Esophagus muscularis mucosa (tissue), 4 donors: ENCODE measurements at regions not wholly inside any gene's neighbourhood (a gene's known extent, or its start where the extent isn't known, plus 50 kb on each side); places are given as distances from the start of the nearest gene placed in this dataset.

Source experiments
- DNase-seq: peaks from one replicate; pipeline ENCODE4 v3.0.0-alpha.2; 2017; ENCODE audit errors: extremely low spot score
- H3K27ac ChIP-seq, 4 donors: fragments of 200-600 bp; sonication (generic); replicated peaks in 1 of 4; 1 replicate in 3 of 4; 2 replicates in 1 of 4; pipeline ENCODE4 v1.5.1; 2016 to 2019; ENCODE audit warnings: mild to moderate bottlenecking in 1 of 4
- H3K27me3 ChIP-seq, 4 donors: fragments of 200-600 bp; sonication (generic); one replicate each; pipeline versions ENCODE4 v1.5.1 to v1.6.0; 2016 to 2019
- H3K36me3 ChIP-seq, 4 donors: fragments of 200-600 bp; sonication (generic); one replicate each; pipeline ENCODE4 v1.5.1; 2016 to 2019
- H3K4me1 ChIP-seq, 4 donors: fragments of 200-600 bp; sonication (generic); one replicate each; pipeline ENCODE4 v1.5.1; 2016 to 2019
- H3K4me3 ChIP-seq, 4 donors: fragments of 200-600 bp; sonication (generic); 1 replicate in 2 of 4; 2 replicates in 2 of 4; pipeline ENCODE4 v1.5.1; 2016 to 2019; ENCODE audit warnings: mild to moderate bottlenecking in 4 of 4, moderate library complexity in 1 of 4
- H3K9me3 ChIP-seq, 4 donors: fragments of 200-600 bp; sonication (generic); 1 replicate in 3 of 4; 2 replicates in 1 of 4; pipeline ENCODE4 v1.5.1; 2016 to 2019
- EP300 ChIP-seq: sonication (generic); formaldehyde crosslinking; IDR thresholded peaks from one replicate; pipeline ENCODE4 v1.6.1; 2017; ENCODE audit warnings: antibody characterized with exemption
- POLR2A ChIP-seq: fragments of 450-650 bp; IDR thresholded peaks from one replicate; pipeline ENCODE4 v1.6.1; 2017; ENCODE audit warnings: antibody characterized with exemption, moderate library complexity, mild to moderate bottlenecking, low read depth
- POLR2AphosphoS5 ChIP-seq, 2 donors: sonication (generic); formaldehyde crosslinking; IDR thresholded peaks; one replicate each; pipeline ENCODE4 v1.6.1; 2017; ENCODE audit warnings: antibody characterized with exemption in 2 of 2
- WGBS: methylation state at CpG from one replicate; pipeline ENCODE4 v1.1.5; 2018; 5-methylcytosine and 5-hydroxymethylcytosine counted together
- intact Hi-C: fragments of 100-400 bp; cut with DNase I; formaldehyde crosslinking; loops from one replicate; pipeline ENCODE4 v1.15.1; 2023
- TF ChIP-seq, protein P1 (sequence below), 3 experiments: fragments of 200-600 bp in 2 of 3; fragments of 450-650 bp in 1 of 3; sonication (generic) in 2 of 3; IDR thresholded peaks; one replicate each; pipeline ENCODE4 v1.5.1; 2017 to 2019; ENCODE audit warnings: antibody characterized with exemption in 3 of 3, mild to moderate bottlenecking in 2 of 3, moderate library complexity in 1 of 3

DNA sequence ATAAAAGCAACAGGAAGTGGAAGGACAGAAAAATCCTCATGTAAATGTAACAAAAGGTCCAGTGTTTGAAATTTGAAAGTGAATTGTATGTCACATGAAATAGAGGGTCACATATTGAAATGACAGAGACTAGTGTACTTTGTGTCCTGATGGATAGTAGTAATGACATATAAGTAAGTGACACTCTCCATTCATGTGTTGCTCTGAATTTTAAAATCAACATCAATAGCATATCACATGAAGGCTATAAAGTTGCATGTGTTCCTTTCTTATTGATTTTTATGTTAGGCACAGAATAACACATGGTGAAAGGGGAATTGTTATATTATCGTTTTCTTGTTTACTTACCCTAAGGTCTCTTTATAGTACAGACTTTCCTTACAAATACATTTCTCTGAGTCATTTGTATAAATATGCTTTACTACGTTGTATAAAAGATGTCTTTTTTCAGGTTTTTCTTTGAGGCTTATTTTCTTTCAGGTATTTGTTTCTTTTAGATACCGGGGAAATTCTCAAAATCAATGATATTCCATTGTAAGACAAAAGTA is 104.6 kb upstream of the CACNA2D1 start:
- no peak for DNase-seq
- no peak overlapping the region for H3K27ac ChIP-seq
- no peak overlapping the region for H3K4me3 ChIP-seq
- intact Hi-C loops = no loop called here
- H3K27me3 ChIP-seq = no peaks in the 10 kb centered on the region
- peaks cover 0 to 6% (median 0%) of the 10 kb centered on the region in 4 donors for H3K9me3 ChIP-seq
- no peaks in the 10 kb centered on the region for H3K36me3 ChIP-seq
- 91% methylated on average over 3 of the region's 3 CpGs for WGBS
- no peaks in the 10 kb centered on the region for H3K4me1 ChIP-seq
- no peak for TF ChIP-seq POLR2A

DNA sequence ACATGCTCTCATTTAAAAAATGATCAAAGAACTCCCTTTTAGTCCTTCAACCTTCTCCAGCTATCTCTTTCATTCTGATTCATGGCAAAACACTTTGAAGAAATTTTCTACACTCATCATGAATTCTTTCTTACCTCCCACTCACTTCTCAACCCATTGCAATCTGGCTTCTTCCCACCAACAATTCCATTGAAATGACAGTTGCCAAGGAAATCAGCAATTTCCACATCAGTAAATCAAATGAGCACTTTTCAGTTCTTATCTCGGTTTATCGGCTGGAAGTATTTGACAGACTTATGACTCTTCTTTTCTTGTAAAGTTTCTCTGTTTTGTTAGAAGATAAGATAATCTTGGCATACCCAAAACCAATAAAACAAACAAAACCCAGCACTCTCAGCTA is 99.1 kb upstream of the CACNA2D1 start:
- DNase-seq = no peak
- no peak overlapping the region for H3K4me3 ChIP-seq
- H3K36me3 ChIP-seq = no peaks in the 10 kb centered on the region
- TF ChIP-seq POLR2AphosphoS5 (IDR thresholded peaks at IDR 0.05) = no peak
- intact Hi-C loops = no loop called here
- no peaks in the 10 kb centered on the region for H3K4me1 ChIP-seq
- 53% methylated on average over 2 of the region's 2 CpGs for WGBS
- H3K9me3 ChIP-seq = no peaks in the 10 kb centered on the region
- no peaks in the 10 kb centered on the region for H3K27me3 ChIP-seq
- no peak overlapping the region for H3K27ac ChIP-seq

DNA sequence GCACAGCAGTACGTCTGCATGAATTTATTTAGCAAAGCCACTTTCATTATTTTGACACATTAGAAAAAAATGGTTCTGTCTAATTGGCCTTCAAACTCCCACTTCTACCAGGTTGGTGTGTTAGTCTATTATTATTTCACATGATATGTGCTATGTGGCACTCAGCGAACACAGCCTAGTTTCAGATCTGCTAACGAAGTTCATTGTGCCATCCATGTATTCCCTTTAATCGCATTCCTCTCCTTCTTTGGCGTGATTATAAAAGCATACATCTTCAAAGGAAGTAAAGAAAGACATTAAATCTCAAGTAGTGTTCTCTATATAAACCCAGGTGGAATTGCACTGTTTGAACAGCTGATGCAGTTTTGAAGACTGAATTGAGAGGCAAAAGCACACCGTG is 96.4 kb upstream of the CACNA2D1 start:
- 77% methylated on average over 6 of the region's 6 CpGs for WGBS
- intact Hi-C loops = no loop called here

DNA sequence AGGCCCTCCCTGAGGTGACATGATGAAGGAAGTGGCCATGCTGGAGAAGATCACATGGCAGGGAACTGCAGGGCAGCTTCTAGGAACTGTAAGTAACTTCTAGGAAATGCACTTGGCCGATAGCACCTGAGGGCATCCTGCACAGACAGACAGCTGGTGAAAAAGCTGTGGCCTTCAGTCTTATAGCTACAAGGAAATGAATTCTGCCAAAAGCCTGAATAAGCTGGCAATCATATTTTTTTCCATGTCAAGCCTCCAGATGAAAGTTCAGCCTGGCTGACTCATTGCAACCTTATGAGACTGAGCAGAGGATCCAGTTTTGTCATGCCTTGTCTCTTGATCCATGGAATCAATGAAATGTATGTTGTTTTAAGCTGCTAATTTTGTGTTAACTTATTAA is 91.1 kb upstream of the CACNA2D1 start:
- Histone ChIP-seq H3K4me1 (no peaks in the 10 kb centered on the region), H3K4me3 (no peak overlapping the region), H3K9me3 (no peaks in the 10 kb centered on the region), H3K27ac (no peak overlapping the region), H3K36me3 (no peaks in the 10 kb centered on the region), H3K27me3 (no peaks in the 10 kb centered on the region)
- WGBS = 100% methylated on average over 1 of the region's 1 CpG
- intact Hi-C loops = no loop called here
- no peak for DNase-seq
- TF ChIP-seq POLR2A (no peak), EP300 (no peak), POLR2AphosphoS5 (IDR thresholded peaks at IDR 0.05) (no peak)
- TF ChIP-seq, protein P1, sequence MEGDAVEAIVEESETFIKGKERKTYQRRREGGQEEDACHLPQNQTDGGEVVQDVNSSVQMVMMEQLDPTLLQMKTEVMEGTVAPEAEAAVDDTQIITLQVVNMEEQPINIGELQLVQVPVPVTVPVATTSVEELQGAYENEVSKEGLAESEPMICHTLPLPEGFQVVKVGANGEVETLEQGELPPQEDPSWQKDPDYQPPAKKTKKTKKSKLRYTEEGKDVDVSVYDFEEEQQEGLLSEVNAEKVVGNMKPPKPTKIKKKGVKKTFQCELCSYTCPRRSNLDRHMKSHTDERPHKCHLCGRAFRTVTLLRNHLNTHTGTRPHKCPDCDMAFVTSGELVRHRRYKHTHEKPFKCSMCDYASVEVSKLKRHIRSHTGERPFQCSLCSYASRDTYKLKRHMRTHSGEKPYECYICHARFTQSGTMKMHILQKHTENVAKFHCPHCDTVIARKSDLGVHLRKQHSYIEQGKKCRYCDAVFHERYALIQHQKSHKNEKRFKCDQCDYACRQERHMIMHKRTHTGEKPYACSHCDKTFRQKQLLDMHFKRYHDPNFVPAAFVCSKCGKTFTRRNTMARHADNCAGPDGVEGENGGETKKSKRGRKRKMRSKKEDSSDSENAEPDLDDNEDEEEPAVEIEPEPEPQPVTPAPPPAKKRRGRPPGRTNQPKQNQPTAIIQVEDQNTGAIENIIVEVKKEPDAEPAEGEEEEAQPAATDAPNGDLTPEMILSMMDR (IDR thresholded peaks at IDR 0.05) = no peak

More for the DNA sequence above, 96.4 kb upstream of the CACNA2D1 start:
- Histone ChIP-seq H3K27me3 (no peaks in the 10 kb centered on the region), H3K4me1 (no peaks in the 10 kb centered on the region), H3K36me3 (no peaks in the 10 kb centered on the region), H3K4me3 (no peak overlapping the region), H3K27ac (no peak overlapping the region), H3K9me3 (no peaks in the 10 kb centered on the region)
- TF ChIP-seq POLR2A (no peak), POLR2AphosphoS5 (IDR thresholded peaks at IDR 0.05) (no peak), EP300 (no peak)
- TF ChIP-seq, protein P1 (IDR thresholded peaks at IDR 0.05) = no peak
- no peak for DNase-seq

DNA sequence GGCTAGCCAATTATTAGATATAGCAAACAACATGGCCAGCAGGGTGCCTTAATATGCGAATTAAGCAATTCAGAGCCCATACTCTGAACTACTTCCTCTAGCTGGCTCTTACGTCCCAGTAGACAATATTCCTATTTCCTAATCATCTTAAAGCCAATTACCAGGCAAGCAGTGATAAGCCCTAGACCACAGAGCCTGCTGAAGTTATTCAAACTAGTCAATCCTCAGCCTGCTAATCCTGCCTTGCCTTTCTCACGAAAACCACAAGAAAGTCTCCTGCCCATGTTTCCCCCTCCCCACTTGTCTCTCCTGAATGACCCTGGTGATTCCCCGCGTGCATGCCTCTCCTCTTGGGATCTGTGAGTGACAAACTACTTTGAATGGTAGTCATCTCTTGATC is 86.8 kb upstream of the CACNA2D1 start:
- no peak for TF ChIP-seq EP300
- TF ChIP-seq POLR2AphosphoS5 (IDR thresholded peaks at IDR 0.05) = no peak
- TF ChIP-seq, protein P1 (IDR thresholded peaks at IDR 0.05) = no peak
- no peak for TF ChIP-seq POLR2A
- intact Hi-C loops = no loop called here
- H3K9me3 ChIP-seq = no peaks in the 10 kb centered on the region

More for the DNA sequence above, 86.8 kb upstream of the CACNA2D1 start:
- no peaks in the 10 kb centered on the region for H3K36me3 ChIP-seq
- DNase-seq = no peak
- H3K27me3 ChIP-seq = no peaks in the 10 kb centered on the region
- H3K4me3 ChIP-seq = no peak overlapping the region
- H3K4me1 ChIP-seq = no peaks in the 10 kb centered on the region
- 78% methylated on average over 5 of the region's 5 CpGs for WGBS
- no peak overlapping the region for H3K27ac ChIP-seq
